ENCODE measurements at regions not wholly inside any gene's neighbourhood (a gene's known extent, or its start where the extent isn't known, plus 50 kb on each side); places are given as distances from the start of the nearest gene placed in this dataset.

- in situ Hi-C loops (cut with HindIII; ENCODE audit: low pct_unique_long_range_greater_than_20kb, low sequenced_read_pairs): no loop called here
- no peak for DNase-seq (ENCODE audit: low read depth)
Observed at GRCh38 chr3:30188713-30189112, 417.7 kb upstream of the TGFBR2 start.

DNA sequence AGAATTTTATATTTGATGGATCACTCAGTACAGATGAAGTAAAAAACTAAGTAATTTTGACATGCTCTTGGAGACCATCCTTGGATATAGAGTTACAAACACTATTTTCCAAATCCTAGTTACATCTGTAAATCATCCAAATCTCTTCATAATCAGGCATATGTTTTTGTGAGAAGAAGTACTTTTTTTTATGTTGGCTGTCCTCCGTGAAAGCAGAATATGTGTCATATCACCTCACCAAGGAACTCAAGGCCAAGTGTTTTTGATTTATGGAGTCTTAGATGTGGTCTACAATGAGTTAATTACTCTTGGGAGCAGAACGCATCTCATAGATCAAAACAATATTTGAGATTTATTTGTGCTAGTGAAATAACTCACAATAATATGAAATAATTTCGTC lies 416.5 kb upstream of the TGFBR2 start:
- DNase-seq (ENCODE audit: low read depth): no peak

GRCh38 chr3:30193625-30194044 lies 412.8 kb upstream of the TGFBR2 start:
- in situ Hi-C loops (cut with HindIII; ENCODE audit: low pct_unique_long_range_greater_than_20kb, low sequenced_read_pairs): no loop called here
- no peak for DNase-seq (ENCODE audit: low read depth)

More for the DNA sequence above, 416.5 kb upstream of the TGFBR2 start:
- in situ Hi-C loops (cut with HindIII; ENCODE audit: low pct_unique_long_range_greater_than_20kb, low sequenced_read_pairs): no loop called here

DNA sequence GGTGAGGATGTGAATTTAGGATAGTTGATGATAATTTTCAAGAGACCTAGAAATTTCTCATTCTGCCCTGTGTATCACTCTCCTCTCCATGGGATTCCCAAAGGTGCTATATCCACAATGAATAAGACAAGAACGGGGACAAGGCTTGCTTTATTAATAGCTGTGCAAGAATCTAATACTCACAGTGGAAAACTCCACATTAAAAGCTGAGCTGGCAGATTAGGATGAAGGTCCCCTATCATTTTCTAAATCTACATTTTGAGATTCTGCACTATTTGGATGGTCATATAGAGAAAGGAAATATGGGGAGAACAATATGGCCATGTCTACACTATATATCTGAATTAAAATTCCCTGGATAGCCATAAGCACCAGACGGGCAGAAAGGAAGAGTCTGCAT lies 411.0 kb upstream of the TGFBR2 start:
- in situ Hi-C loops (cut with HindIII; ENCODE audit: low pct_unique_long_range_greater_than_20kb, low sequenced_read_pairs): no loop called here
- no peak for DNase-seq (ENCODE audit: low read depth)

GRCh38 chr3:30198162-30198561 lies 408.2 kb upstream of the TGFBR2 start:
- in situ Hi-C loops (cut with HindIII; ENCODE audit: low pct_unique_long_range_greater_than_20kb, low sequenced_read_pairs): no loop called here
- no peak for DNase-seq (ENCODE audit: low read depth)

DNA sequence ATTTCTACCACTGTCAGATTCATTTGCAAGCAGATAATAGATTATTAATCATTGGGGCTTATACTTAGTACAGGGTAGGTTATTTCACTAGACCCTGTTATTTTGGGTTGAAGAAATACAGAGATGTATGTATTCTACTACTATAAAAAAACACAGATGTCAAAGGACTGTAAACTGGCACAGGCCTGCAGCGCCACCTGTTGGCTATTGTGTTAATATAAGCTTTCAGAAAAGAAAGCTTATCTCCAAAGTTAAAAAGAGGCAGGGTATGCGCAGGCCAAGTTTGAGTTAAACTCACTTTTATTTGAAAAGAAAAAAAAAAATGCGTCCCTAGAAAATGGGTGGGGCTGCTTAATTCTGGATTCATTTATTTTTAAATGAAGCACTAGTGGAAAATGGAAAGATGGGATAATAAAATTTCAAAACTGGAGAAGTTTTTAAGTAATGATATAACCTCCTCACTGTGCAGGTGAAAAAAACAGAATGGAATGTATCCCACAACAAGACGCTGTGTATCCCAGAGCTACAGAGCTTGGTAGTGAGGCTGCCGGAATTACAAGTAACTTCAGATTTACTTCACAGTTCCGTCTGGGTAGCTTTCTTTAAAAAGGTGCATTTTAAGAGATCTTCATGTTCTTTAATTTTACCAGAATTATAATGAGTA lies 407.2 kb upstream of the TGFBR2 start:
- in situ Hi-C loops (cut with HindIII; ENCODE audit: low pct_unique_long_range_greater_than_20kb, low sequenced_read_pairs): no loop called here
- peak; percentile 27 for DNase-seq (ENCODE audit: low read depth)

GRCh38 chr3:30199855-30200254 lies 406.5 kb upstream of the TGFBR2 start:
- DNase-seq (ENCODE audit: low read depth): no peak
- in situ Hi-C loops (cut with HindIII; ENCODE audit: low pct_unique_long_range_greater_than_20kb, low sequenced_read_pairs): no loop called here

- in situ Hi-C loops (cut with HindIII; ENCODE audit: low pct_unique_long_range_greater_than_20kb, low sequenced_read_pairs): no loop called here
- DNase-seq (ENCODE audit: low read depth): no peak
Observed at GRCh38 chr3:30201715-30202114, 404.7 kb upstream of the TGFBR2 start.

DNA sequence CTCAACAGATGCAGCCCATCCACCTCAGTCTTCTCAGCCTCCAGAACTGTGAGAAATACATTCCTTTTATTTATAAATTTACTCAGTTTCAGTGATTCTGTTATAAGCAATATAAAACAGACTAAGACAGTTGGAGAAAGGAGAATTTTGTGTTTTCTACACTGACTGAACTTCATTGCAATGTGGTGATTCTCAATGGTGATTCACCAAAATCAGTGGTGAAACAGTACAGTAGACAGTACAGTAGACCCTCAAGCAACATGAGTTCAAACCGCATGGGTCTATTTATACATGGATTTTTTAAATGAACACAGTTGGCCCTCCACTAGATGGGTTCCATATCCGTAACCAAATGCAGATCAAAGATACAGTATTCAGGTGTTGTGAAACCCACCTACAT lies 403.1 kb upstream of the TGFBR2 start:
- in situ Hi-C loops (cut with HindIII; ENCODE audit: low pct_unique_long_range_greater_than_20kb, low sequenced_read_pairs): no loop called here
- DNase-seq (ENCODE audit: low read depth): no peak

- DNase-seq (ENCODE audit: low read depth): no peak
- in situ Hi-C loops (cut with HindIII; ENCODE audit: low pct_unique_long_range_greater_than_20kb, low sequenced_read_pairs): no loop called here
Observed at GRCh38 chr3:30204126-30204525, 402.3 kb upstream of the TGFBR2 start.

GRCh38 chr3:30206051-30206450 lies 400.4 kb upstream of the TGFBR2 start:
- in situ Hi-C loops (cut with HindIII; ENCODE audit: low pct_unique_long_range_greater_than_20kb, low sequenced_read_pairs): no loop called here

GRCh38 chr3:30221619-30222018 lies 384.8 kb upstream of the TGFBR2 start:
- in situ Hi-C loops (cut with HindIII; ENCODE audit: low pct_unique_long_range_greater_than_20kb, low sequenced_read_pairs): no loop called here

More at GRCh38 chr3:30206051-30206450, 400.4 kb upstream of the TGFBR2 start:
- no peak for DNase-seq (ENCODE audit: low read depth)

DNA sequence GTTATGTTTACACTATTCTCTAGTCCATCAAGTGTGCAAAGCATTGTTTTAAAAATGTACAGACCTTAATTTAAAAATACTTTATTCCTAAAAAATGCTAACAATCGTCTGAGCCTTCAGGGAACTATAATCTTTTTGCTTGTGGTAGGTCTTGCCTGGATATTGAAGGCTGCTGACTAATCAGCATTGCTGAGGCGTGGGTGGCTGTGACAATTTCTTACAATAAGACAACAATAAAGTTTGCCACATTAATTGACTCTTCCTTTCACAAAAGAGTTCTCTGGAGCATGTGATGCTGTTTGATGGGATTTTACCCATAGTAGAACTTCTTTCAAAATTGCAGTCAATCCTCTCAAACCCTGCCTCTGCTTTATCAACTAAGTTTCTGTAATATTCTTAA lies 384.0 kb upstream of the TGFBR2 start:
- DNase-seq (ENCODE audit: low read depth): no peak

More at GRCh38 chr3:30221619-30222018, 384.8 kb upstream of the TGFBR2 start:
- no peak for DNase-seq (ENCODE audit: low read depth)

DNA sequence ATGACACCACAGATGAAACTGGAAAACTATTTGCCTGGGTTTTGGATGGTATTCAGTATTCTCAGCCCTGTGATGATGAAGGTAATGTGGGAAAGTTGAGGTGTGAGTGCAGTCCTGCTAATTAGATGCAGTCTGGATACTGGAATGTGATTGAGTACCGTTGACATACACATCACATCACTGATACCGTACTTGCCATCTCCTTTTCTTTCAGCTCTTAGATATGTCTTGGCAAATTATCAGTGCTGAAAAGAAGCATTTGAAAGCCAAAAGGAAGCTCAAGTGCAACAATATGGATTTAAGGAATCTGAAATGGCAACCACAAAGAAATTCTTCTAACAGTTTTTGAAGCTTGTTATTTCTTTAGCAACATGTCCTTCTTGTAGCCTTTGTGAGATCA lies 381.4 kb upstream of the TGFBR2 start:
- no peak for DNase-seq (ENCODE audit: low read depth)
- in situ Hi-C loops (cut with HindIII; ENCODE audit: low pct_unique_long_range_greater_than_20kb, low sequenced_read_pairs): no loop called here

More for the DNA sequence above, 384.0 kb upstream of the TGFBR2 start:
- in situ Hi-C loops (cut with HindIII; ENCODE audit: low pct_unique_long_range_greater_than_20kb, low sequenced_read_pairs): no loop called here

DNA sequence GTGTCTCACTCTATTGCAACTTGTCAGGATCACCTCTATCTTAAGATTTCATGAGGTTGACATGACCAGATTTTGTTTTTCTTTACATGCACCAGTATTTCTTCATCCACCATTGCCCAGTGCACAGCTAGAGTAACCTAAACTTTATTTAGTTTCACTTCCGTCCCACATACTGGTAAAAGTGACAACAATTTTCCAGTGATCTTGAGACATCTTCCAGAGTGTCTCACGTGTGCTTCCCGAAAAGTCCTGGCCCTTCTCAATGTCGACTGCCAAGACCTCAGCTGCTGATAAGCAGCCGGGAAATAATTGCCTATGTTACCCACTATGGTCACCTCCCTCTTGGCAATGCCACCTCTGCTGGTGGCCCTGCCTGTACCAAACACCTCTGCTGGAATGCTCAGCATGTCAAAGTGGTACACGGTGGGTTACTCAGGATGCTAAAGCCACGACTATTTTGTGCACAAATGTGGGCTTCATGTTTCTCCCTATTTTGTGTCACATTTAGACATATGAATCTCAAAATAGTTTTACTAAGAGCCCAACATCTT lies 379.7 kb upstream of the TGFBR2 start:
- no peak for DNase-seq (ENCODE audit: low read depth)
- in situ Hi-C loops (cut with HindIII; ENCODE audit: low pct_unique_long_range_greater_than_20kb, low sequenced_read_pairs): no loop called here

- DNase-seq (ENCODE audit: low read depth): peak; percentile 48
- in situ Hi-C loops (cut with HindIII; ENCODE audit: low pct_unique_long_range_greater_than_20kb, low sequenced_read_pairs): no loop called here
Observed at GRCh38 chr3:30227571-30228301, 378.7 kb upstream of the TGFBR2 start.

- no peak for DNase-seq (ENCODE audit: low read depth)
- in situ Hi-C loops (cut with HindIII; ENCODE audit: low pct_unique_long_range_greater_than_20kb, low sequenced_read_pairs): no loop called here
Observed at GRCh38 chr3:30228302-30228631, 378.1 kb upstream of the TGFBR2 start.

- in situ Hi-C loops (cut with HindIII; ENCODE audit: low pct_unique_long_range_greater_than_20kb, low sequenced_read_pairs): no loop called here
- no peak for DNase-seq (ENCODE audit: low read depth)
Observed at GRCh38 chr3:30231277-30232141, 374.9 kb upstream of the TGFBR2 start.

DNA sequence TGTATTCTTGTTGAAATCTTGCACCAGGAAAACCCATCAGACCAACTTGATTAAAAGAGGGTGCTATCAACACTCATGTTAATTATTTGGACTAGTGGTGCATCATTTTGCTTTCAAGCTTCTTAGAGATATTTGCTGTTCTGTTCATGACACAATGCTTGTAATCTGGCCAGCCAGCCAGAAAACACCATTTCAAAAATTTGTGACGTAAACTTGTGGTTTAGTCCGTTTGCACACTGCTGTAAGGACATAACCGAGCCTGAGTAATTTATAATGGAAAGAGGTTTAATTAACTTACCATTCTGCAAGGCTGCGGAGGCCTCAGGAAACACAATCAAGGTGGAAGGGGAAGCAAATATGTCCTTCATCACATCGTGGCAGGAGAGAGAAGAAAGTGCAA lies 374.3 kb upstream of the TGFBR2 start:
- DNase-seq (ENCODE audit: low read depth): no peak
- in situ Hi-C loops (cut with HindIII; ENCODE audit: low pct_unique_long_range_greater_than_20kb, low sequenced_read_pairs): no loop called here

Data from Caki2 (cell line).